ENCODE measurements at regions not wholly inside any gene's neighbourhood (a gene's known extent, or its start where the extent isn't known, plus 50 kb on each side); places are given as distances from the start of the nearest gene placed in this dataset.
"Not testable (repeated sequence)": the region's sequence is repeated elsewhere in the genome, so short reads cannot be mapped to it uniquely, and the experiment has no call there.

DNA sequence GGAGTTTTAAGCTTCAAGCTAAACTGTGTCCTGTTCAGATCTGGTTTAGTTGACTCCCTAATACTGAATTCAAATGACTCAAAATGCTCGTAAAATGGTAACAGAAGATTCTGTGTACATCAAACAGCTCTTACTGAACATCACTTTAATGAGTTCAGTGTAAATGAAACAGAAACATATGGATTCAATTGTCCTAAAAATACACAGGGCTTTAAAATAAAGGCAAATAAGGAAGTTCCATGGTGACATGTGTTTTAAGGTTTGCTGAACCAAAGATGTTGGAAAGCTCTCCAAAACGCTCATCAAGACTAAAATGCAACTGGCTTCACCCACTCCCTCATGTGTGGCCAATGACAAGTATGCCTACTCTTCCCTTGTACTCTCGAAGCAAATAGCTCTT is 340.0 kb upstream of the PIK3R1 start:
- Histone ChIP-seq H3K27ac (ENCODE audit: low read depth in 2 of 2, low read length in 2 of 2) (no peak overlapping the region), H3K36me3 (ENCODE audit: control insufficient read depth in 2 of 3, insufficient read depth in 3 of 3, low read length in 3 of 3) (no peaks in the 10 kb centered on the region), H3K4me1 (ENCODE audit: control insufficient read depth in 2 of 3, insufficient read depth in 2 of 3, low read depth in 1 of 3, low read length in 3 of 3) (no peaks in the 10 kb centered on the region), H3K27me3 (ENCODE audit: control insufficient read depth, insufficient read depth, low read length) (no peaks in the 10 kb centered on the region), H3K9me3 (ENCODE audit: control insufficient read depth in 2 of 3, insufficient read depth in 1 of 3, low read length in 3 of 3) (no peaks in the 10 kb centered on the region), H3K9ac (ENCODE audit: low read length in 3 of 3) (no peak overlapping the region), H3K4me3 (ENCODE audit: low read length in 3 of 3) (no peak overlapping the region)
- DNase-seq, result peak in 2 of 5 donors; percentile 14 to 36
- intact Hi-C loops (cut with DNase I), result no loop called here
- FAIRE-seq, result no peak
- TF ChIP-seq, protein P1, sequence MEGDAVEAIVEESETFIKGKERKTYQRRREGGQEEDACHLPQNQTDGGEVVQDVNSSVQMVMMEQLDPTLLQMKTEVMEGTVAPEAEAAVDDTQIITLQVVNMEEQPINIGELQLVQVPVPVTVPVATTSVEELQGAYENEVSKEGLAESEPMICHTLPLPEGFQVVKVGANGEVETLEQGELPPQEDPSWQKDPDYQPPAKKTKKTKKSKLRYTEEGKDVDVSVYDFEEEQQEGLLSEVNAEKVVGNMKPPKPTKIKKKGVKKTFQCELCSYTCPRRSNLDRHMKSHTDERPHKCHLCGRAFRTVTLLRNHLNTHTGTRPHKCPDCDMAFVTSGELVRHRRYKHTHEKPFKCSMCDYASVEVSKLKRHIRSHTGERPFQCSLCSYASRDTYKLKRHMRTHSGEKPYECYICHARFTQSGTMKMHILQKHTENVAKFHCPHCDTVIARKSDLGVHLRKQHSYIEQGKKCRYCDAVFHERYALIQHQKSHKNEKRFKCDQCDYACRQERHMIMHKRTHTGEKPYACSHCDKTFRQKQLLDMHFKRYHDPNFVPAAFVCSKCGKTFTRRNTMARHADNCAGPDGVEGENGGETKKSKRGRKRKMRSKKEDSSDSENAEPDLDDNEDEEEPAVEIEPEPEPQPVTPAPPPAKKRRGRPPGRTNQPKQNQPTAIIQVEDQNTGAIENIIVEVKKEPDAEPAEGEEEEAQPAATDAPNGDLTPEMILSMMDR (IDR thresholded peaks at IDR 0.05; ENCODE audit: borderline replicate concordance, extremely low read depth, insufficient read depth), result no peak

DNA sequence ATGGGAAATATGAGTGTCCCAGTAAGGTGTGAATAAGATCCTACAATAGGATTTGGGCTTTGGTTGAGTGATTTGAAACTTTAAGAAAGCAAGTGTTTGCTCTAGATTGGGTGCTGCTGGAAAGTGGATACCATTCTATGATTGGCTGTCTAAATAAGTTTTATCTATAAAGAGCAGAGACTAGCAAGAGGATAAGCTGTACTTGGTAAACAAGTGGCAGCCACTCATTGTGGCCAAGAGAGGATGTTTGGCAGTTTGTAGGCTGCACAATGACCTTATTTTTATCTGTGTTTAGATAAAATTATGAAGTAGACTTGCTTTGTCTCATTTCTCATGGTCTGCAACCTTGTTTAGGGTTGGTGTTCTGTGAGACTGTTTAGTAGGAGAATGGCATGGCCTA is 341.6 kb upstream of the PIK3R1 start:
- Histone ChIP-seq H3K36me3 (ENCODE audit: control insufficient read depth in 2 of 3, insufficient read depth in 3 of 3, low read length in 3 of 3) (no peaks in the 10 kb centered on the region), H3K27ac (ENCODE audit: low read depth in 2 of 2, low read length in 2 of 2) (no peak overlapping the region), H3K27me3 (ENCODE audit: control insufficient read depth, insufficient read depth, low read length) (no peaks in the 10 kb centered on the region), H3K9ac (ENCODE audit: low read length in 3 of 3) (no peak overlapping the region), H3K4me1 (ENCODE audit: control insufficient read depth in 2 of 3, insufficient read depth in 2 of 3, low read depth in 1 of 3, low read length in 3 of 3) (no peaks in the 10 kb centered on the region), H3K9me3 (ENCODE audit: control insufficient read depth in 2 of 3, insufficient read depth in 1 of 3, low read length in 3 of 3) (no peaks in the 10 kb centered on the region), H3K4me3 (ENCODE audit: low read length in 3 of 3) (no peak overlapping the region)
- TF ChIP-seq, protein P1 (IDR thresholded peaks at IDR 0.05; ENCODE audit: borderline replicate concordance, extremely low read depth, insufficient read depth), result no peak
- DNase-seq (no peak), FAIRE-seq (no peak)
- intact Hi-C loops (cut with DNase I), result no loop called here

DNA sequence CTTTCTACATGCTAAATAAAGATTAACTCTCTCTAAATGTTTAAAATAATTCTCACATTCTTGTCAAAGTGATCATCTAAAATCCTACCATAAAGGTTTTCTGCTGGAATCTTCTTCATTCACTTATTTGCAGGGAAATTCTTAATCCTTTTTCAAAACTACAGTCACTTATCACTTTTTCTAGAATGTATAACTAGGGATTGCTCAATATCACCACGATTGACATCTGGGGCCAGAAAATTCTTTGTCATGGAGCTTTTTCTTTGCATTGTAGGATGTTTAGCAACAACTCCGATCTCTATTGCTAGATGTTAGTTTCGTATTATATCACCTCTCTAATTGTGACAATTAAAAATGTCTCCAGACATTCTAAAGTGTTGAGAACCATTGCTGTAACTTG is 344.9 kb upstream of the PIK3R1 start:
- DNase-seq, result no peak
- no peak overlapping the region for H3K27ac ChIP-seq (ENCODE audit: low read depth in 2 of 2, low read length in 2 of 2)
- no peak overlapping the region for H3K4me3 ChIP-seq (ENCODE audit: low read length in 3 of 3)
- H3K9me3 ChIP-seq (ENCODE audit: control insufficient read depth in 2 of 3, insufficient read depth in 1 of 3, low read length in 3 of 3), result no peaks in the 10 kb centered on the region
- TF ChIP-seq, protein P1 (IDR thresholded peaks at IDR 0.05; ENCODE audit: borderline replicate concordance, extremely low read depth, insufficient read depth), result no peak
- intact Hi-C loops (cut with DNase I), result no loop called here
- H3K9ac ChIP-seq (ENCODE audit: low read length in 3 of 3), result no peak overlapping the region
- no peaks in the 10 kb centered on the region for H3K4me1 ChIP-seq (ENCODE audit: control insufficient read depth in 2 of 3, insufficient read depth in 2 of 3, low read depth in 1 of 3, low read length in 3 of 3)
- no peaks in the 10 kb centered on the region for H3K27me3 ChIP-seq (ENCODE audit: control insufficient read depth, insufficient read depth, low read length)
- no peak for FAIRE-seq
- H3K36me3 ChIP-seq (ENCODE audit: control insufficient read depth in 2 of 3, insufficient read depth in 3 of 3, low read length in 3 of 3), result no peaks in the 10 kb centered on the region

DNA sequence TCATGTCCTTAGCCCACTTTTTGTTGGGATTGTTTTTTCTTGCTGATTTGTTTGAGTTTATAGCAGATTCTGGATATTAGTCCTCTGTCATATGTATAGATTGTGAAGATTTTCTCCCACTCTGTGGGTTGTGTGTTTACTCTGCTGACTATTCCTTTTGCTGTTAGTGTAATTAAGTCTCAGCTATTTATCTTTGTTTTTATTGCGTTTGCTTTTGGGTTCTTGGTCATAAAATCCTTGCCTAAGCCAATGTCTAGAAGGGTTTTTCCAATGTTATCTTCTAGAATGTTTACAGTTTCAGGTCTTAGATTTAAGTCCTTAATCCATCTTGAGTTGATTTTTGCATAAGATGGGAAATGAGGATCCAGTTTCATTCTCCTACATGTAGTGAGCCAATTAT is 351.2 kb upstream of the PIK3R1 start:
- H3K4me3 ChIP-seq (ENCODE audit: low read length in 3 of 3); DNase-seq; H3K9me3 ChIP-seq (ENCODE audit: control insufficient read depth in 2 of 3, insufficient read depth in 1 of 3, low read length in 3 of 3); H3K4me1 ChIP-seq (ENCODE audit: control insufficient read depth in 2 of 3, insufficient read depth in 2 of 3, low read depth in 1 of 3, low read length in 3 of 3); H3K36me3 ChIP-seq (ENCODE audit: control insufficient read depth in 2 of 3, insufficient read depth in 3 of 3, low read length in 3 of 3); FAIRE-seq; intact Hi-C loops (cut with DNase I); H3K27ac ChIP-seq (ENCODE audit: low read depth in 2 of 2, low read length in 2 of 2); H3K9ac ChIP-seq (ENCODE audit: low read length in 3 of 3); H3K27me3 ChIP-seq (ENCODE audit: control insufficient read depth, insufficient read depth, low read length): not testable (repeated sequence)

All from kidney (tissue), 13 donors.